DMS53 treated with DMSO at 0.1 percent for 48 hours (cell line): ENCODE measurements at regions not wholly inside any gene's neighbourhood (a gene's known extent, or its start where the extent isn't known, plus 50 kb on each side); places are given as distances from the start of the nearest gene placed in this dataset.

Experiments used
- DNase-seq: peaks from one replicate; lab custom pipeline; 2025; ENCODE audit not compliant: unreplicated experiment; lab: John Stamatoyannopoulos, UW

DNA sequence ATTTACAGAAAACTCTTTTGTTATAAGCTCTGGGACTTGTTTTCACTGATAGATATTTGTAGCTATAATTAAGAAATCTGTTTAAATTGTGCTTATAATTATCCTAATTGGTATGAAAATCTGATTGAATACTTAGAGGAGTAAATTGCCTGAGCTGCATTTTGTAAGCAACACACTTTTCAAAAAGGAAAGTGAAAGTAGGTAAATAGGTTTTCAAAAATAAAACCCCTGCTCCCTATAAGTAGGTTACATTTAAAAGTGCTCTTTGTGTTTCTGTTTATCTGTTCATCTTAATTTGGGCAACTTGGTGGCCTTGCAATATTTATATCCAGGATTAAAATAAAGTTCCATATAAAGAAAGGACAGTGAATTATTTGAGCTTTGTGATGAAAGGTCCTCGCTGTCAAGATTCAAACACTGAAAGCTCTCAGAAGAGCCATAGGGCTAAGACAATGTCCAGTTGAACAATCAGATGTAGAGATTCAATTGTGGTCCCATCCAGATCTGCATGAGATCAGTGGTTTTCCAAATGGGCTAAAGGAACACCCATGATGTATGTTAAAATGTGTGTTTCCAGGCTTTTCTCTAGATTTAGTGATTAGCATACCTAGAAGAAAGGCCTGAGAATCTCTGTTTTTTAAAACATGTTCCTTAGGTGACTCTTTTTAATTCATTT is 371.6 kb downstream of the RPRM start:
- no peak for DNase-seq

DNA sequence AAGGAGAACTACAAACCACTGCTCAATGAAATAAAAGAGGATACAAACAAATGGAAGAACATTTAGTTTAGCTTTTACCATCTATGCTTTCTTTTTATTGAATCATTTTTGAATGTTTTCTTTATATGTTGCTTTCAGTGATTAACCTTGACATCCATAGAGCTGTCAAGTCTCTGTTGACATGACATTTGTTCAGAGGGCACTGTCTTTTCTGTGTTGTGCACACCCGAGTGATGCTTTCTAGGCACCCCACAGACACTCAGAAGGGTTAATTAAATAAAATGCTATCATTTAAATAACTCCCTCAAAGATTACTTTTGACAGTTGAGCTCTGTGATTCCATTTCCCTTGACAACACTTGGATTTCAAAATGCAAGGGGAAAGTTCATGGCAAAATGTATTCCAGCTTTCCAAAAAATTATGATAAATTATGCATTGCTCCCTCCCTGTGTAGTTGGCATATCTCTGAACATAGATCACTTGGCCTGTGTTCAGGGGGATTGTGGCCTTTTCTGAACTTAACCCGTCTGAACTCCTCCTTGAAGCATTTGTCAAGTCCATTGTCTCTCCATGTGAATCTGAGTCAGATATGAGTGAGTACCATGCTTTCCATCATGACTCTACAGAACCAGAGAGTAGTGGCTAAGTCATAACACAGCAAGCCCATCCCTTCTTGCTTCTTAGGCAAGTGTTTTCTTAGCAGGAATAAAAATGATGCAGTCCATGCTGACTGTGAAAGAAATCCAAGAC is 372.6 kb downstream of the RPRM start:
- no peak for DNase-seq

DNA sequence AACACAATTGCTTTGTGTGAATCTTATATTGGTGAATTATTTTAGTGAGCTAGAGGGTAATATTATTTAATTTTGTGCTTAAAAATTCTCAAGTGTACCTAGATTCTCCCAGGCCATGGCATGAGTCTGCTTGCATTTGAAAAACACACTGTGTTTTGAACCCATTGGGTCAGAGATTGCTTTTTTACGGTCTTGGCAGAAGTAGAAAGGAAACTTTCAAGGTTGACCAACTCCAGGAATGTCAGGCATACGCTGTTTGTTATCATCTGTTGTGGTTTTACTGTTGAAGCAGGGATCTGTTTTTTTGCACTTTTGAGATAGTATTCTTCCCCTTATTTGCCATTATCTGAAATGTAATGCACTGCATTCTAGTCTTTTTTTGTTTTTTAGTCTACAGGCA is 377.4 kb downstream of the RPRM start:
- no peak for DNase-seq

DNA sequence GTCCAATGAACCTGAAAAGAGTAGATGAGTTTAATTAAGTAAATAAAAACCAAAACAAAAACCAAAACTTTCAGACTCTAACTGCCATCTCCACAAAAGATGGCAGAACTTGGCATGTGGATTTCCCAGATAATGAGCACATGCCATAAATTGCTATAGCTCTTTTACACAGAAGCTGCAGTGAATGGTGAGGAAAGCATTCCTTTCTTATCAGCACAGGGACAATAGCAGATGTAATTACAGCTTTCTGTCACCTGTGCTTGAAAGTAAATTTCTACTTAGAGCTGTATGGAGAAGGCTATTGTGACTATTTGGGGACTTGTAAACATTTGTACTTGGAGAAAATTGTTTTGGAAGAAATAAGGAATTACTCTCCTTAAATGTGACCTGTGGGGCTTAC is 378.4 kb downstream of the RPRM start:
- no peak for DNase-seq

DNA sequence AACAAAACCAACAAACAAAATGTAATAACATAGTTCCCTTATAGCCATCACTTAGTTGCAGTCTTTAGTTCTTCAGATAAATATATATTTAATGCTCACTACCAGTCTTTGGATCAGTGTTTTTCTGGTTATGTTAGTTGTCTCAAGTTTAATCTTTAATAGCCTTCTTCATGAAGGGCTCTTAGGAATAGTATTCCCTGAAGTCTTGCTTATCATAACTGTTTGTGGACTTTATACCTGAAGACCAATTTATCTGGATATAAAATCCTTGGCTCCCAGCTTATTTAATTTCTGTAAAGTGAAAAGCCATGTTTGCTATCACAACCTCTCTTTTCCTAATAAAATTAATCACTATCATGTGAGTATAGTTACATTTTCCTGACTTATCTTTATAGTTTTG is 379.7 kb downstream of the ARL6IP6 start:
- no peak for DNase-seq

DNA sequence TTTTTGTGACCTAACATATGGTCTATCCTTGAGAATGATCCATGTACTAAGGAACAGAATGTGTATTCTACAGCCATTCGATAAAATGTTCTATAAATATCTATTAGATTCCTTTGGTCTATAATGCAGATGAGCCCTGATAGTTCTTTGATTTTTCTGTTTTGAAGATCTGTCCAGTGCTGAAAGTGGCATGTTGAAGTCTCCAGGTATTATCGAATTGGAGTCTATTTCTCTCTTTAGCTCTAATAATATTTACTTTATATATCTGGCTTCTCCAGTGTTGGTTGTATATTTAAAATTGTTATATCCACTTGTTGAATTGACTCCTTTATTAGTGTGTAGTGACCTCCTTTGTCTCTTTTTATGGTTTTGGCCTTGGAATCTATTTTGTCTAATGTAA is 377.9 kb downstream of the ARL6IP6 start:
- DNase-seq = no peak

DNA sequence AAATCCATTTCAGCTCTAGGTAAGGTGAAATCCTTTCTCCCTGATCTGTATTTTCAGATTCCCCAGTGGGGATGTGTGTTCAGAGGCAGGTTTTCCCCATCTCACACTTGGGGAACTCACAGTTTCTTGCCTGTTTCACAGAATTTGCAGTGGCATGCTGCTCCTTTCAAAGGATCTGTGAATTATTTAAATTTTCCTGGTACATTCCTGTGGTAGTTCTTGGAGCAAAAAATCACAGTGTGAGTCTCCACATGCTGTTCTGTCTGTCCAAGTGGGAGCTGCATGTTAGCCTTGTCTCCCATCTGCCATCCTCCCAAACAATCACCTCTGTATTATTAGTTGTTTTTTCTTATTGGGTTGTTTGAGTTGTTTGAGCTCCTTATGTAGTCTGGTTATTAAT is 372.9 kb downstream of the ARL6IP6 start:
- no peak for DNase-seq

DNA sequence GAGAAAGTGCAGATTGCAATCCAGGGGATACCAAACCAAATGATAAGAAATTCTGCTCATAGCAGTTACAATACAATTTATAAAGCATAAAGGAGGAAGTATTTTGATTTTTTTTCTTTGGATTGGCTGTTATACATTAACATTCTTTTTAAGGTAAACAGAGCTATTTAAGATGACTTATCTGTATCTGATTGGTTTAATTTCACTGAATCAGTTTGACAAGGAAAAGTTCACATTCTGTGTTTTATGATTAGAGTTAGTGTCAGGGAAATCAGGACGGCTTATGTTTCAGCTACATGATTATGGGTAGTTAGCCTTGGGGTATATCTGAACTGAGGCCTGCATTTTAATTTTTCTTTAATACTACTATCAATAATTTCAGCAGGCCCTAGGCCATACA is 360.9 kb downstream of the ARL6IP6 start:
- DNase-seq = no peak

DNA sequence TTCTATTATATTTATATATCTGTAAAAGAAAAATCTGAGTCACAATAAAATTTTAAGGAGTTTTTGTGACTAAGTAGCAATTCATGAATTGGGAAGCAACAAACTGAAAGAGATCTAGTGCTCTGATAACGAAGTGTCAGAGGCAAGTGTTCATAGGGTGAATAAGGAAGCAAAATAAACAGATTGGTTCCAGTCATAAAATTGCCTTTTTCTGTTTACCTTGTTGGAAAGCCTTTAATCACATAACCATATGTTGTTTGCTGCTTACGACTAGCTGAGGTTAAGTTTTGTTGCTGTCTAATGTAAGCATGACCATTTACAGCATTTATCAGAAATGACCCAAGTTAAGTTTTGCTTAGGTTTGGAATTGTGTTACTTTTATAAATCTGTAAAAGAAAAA is 358.9 kb downstream of the ARL6IP6 start:
- no peak for DNase-seq

DNA sequence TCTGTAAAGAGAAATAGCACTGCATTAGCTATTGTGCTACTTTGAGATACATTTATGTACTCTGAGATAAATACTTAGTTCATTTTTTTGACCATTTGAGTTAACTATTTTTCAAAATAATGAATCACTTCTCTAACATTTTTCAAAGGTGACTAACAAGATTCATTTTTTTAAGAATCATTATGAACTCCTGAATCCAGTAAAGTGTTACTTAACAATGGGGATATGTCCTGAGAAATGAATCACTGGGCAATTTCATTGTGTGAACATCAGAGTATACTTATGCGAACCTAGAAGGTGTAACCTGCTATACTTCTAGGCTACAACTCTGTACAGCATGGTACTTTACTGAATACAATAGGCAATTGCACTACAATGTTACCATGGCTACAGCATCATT is 355.8 kb downstream of the ARL6IP6 start:
- DNase-seq = no peak

DNA sequence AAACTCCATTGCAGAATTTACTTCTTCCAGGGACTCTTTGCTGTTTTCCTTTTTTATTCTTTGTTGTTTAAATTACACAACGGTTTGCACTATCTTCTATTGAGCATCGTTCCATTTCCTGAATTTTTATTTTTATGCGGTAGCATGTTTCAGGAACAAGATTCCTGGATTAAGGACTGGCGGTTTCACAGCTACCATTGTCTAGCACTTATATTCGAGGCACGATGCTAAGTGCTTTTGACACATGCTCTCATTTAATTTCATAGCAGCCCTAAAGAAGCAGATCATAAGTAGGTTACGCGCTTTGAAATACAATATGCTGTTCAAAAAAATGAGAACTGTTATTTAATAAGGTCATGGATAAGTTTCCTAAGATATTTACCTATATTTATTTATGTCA is 354.4 kb downstream of the ARL6IP6 start:
- DNase-seq = no peak

DNA sequence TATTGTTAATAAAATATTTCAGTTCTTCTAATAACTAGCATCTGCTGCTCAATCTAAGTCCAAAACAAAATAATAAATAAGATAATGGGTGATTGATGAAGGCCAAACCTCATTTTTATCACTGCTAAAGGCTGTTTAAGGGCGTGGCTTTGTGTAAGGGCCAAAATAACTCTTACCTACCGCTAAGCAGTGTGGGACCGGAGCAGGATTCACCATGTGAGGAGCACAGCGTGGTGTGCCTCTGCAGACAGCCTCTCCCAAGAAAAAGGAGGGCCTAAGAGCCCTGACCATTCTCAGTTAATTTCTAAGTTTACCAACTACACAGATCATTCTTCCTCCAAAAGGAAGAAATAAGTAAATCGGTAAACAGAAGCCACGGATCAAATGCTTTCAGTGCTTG is 353.7 kb downstream of the ARL6IP6 start:
- DNase-seq = no peak

DNA sequence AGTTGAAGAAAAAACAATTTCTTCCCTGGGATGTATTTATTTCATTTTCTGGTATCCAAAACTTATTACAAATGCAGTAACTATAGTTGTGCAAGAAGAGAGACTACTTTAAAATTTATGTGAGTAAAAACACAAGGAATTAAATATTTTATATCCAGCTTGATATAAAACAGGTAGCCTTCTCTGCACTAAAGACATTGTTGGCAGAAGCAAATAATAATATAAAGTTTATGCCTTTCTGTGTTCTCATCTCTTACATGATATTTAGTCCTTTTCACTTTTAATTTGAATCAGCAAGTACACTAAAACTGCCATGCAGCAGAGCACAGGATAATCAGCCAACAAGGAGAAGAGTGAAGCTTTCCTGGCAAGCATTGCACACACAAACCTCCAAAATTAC is 352.7 kb downstream of the ARL6IP6 start:
- no peak for DNase-seq

DNA sequence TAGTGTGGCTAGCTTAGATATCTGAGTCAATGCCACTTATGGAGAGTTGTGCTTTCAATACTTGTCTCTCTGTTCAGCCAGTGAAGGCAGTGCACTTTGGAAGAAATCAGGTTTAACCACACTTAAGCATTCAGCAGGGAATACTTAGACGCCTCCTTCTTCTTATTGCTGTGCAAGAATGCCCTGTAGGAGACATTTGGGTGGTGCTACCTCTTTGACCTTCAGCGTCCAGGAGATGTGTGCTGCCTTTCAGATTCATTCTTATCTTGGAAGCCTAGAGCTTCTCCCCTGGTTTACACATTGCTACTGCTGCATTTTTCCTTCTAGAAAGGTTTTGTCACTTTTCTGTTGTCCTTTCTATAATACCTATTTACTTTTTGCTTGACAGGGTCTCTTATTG is 350.5 kb downstream of the ARL6IP6 start:
- DNase-seq = no peak

DNA sequence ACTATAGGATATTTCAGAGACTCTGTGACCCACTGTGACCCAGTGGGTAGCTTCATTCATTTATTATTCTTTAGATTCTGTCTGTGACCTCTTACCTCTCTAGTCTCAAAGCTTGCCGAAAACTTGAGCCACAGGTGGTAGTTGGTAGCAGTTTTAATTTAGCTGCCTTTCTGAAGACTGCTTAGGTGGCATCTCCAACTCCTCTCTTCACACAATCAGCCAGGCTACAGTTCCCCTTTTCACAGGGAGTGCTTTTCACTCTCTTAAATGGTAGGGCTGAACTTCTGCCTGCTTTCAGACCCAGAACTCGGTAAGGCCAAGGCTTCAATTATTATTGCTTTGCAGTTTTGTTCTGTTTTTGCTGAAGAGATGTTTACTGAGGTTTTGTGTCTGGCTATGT is 349.6 kb downstream of the ARL6IP6 start:
- DNase-seq = no peak

DNA sequence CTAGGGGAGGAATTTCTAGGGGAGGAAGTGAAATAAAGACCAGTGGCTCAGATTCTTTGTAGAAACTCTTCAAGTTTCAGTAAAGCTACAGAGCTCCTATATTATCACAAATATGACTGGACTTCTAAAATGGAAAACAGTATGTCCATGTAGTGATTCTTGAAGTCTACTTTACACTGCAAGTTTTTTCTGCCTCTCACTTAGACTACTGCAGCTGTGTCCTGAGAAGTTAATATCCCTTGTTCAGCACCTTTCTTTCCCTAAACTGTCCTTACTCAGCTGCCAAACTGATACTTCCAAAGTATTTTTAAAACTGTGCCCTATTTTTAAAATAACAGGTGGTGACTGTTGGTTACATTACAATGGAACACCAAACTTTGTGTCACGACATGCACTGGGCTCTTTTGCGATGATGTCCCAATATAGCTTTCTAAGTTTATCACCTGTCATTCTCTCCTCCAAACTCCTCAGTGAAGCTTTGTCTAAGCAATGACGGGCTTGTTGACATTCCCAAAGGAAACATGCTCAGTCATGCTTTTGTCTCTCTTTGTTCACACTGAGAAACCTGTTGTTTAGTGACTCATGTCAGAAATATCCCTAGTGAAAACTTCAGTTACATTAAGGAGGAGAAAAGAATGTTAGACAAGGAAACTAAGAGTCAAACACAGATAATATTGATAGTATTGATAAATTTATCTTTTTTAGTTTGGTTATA is 341.1 kb downstream of the ARL6IP6 start:
- DNase-seq = peak; percentile 9

DNA sequence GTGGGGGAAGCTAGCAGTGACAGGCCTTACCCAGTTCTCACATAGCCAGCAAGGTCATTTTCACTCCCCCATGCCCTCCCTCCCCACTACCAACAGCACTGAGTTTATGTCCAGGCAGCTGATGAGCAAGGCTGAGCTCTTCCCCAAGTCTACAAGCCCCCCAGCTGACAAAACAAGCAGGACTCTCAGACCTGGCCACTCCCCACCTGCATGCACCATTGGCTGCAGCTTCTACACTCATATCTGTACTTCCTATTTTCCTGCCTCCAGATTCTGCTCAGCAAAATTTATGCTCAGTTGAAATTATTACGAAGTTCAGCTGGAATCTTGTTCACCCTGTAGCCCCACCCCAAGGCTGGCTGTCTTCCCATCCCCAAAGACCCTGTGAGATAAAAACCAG is 339.3 kb downstream of the ARL6IP6 start:
- DNase-seq = no peak

DNA sequence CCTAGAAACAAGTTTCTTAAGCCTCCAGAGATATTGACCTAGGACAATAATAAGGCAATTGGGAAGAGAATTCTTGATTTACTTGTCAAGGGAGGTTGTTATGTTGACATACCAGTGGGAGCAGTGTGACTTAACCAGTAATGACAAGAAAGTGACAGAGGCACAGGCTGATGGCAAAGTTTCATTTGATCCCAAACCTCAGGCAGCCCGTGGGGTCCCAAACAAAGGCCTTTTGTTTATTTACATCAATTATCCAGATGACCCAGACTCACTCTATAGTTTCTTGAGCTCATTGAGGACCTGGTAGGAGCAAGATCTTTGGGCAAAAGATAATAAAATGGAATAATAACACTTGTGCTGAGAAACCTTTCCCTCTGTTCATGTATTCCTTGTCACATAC is 336.8 kb downstream of the ARL6IP6 start:
- DNase-seq = no peak

DNA sequence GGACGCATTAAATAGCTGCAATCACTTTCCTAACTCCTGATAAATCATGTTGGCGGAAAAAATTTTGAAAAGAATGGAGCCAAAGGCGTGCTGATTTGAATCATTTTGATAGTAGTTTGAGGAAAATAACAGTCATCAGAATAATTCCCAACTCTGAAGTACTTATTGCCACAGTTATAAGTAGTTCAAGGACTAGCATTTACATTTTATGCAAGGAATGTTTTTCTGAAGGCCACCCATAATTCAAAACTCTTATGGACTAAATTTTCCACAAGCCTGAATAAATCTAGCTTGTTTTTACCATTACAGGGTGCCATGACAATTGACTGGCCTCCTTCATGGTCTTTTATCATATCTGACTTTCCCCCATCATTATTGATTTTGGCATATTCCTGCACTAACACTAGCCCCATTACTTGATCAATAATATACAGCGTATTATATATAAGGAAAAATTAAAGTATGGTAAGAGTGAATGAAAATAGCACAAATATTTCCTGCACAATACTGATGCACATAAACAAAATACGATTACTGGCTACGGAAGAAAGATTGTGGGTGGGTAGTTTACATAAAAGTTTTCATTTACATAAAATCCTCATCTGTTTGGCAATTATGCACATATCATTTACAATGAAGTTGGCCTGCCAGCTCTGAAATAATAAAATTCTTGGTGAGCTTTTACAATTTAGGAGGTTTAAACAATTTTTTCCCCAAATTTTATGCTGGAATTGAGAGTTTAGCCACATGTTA is 334.6 kb downstream of the ARL6IP6 start:
- no peak for DNase-seq

DNA sequence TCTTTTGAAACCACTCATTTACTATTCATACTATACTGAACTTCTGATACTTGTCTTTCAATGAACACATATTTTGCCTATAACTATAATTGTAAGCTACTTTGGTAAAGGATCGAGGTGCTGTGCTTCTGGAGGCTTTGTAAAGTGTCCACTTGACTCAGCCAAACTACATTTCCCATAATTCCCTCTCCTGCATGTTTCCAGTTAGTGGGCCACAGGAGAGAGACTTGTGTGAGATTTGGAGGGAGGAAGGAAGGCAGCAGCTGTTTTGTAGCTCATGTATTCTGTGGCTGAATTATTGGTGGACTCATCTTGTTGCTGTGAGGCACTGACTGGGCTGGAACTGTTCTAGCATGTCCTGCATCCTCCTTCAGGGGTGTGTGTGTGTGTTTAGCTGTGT is 328.8 kb downstream of the ARL6IP6 start:
- no peak for DNase-seq

DNA sequence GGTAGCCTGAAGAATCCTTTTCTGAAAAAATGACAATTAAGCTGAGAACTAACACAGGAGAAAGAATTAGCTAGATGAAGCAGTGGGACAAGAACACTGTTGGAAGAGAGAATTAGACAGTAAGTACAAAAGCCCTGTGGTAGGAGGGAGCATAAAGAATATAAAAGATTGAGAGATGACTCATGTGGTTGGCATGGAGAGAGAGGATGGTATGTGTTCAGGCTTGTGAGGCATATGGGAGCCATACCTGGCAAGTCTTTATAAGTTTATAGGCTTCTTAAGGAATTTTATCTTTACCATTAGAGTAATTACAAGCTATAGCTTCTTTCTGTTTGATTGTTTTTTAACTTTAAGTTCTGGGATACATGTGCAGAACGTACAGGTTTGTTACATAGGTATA is 325.0 kb downstream of the ARL6IP6 start:
- DNase-seq = no peak

DNA sequence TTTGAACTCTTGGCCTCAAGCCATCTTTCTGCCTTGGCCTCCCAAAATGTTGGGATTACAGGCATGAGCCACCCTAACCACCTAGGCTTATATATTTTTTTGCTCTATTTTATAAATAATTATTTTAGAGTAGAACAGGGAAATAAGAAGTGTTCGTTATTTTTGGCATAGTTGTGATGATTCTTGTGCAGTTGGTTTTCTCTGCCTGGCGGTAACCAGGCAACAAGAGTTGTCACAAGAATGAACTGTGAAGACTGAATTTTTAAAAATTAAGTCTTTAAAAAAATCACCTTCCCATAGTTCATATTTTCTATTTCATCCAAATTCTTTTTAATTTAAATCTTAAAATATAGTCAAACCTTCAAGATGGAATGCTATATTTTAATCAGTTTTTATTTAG is 310.2 kb downstream of the ARL6IP6 start:
- no peak for DNase-seq
